IPS-NIHi7 (cell line): ENCODE measurements at regions not wholly inside any gene's neighbourhood (a gene's known extent, or its start where the extent isn't known, plus 50 kb on each side); places are given as distances from the start of the nearest gene placed in this dataset.

ENCODE experiments used
- DNase-seq: peaks from one replicate; pipeline ENCODE4 v3.0.0; 2012; ENCODE audit warnings: mixed read lengths; ENCODE audit errors: extremely low spot score

DNA sequence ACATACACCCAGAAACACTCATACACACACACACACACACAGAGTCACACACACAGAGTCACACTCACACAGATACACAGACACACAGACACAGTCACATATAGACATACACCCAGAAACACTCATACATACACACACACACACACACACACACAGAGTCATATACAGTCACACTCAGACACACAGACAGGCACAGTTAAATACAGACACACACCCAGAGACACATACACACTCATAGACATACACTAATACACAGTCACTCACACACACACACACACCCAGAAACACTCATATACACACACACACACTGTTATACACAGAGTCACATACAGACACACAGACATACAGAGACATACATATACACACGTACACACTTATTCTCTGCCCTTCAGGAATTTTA lies 250.9 kb downstream of the QKI start:
- DNase-seq, result no peak

DNA sequence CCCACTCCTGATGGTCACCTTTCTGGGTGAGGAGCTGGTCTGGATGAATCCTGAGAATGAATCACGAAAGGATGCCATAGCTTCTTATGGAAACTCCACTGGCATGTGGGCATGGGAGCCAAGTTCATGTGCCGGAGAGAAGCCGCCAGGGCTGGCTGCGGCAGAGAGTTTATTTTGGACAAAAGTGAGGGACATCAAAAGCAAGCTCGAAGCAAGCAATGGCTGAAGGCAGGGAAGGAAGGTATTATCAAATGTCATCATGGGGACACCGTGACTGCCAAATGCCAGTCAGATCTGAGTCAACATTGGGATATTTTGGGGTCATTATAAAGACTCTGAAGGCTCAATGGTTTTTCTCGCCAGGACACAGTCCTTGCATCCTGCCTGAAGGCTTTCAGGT lies 249.1 kb downstream of the QKI start:
- DNase-seq, result no peak

DNA sequence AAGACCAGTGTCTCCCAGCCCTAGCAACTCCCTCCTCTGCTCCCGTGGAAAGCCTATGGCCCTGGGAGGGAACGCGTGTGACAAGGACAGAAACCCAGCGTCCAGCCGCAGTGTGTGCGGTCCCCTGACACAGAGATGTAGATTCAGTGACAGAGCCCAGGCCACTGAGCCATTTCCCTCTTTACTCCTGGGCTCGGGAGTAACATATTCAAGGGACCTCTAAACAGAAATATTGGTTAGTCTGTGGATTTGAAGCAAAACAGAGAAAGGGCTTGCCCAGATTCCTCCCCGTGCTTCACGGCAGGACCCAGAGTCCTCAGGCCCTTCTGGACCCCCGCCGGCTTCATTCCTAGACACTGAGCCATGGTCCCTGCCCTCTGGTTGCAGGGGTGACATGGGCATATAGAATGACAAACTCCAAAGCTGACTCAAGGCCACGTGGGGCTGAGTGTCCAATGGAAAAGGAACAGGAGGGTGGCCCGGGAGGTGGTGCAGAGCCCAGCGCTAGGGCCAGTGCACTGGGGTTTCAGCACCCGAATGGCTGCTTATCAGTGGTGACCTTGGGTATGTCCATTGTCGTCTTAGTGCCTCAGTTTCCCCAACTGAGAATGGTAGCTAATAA lies 248.2 kb downstream of the QKI start:
- DNase-seq, result no peak

DNA sequence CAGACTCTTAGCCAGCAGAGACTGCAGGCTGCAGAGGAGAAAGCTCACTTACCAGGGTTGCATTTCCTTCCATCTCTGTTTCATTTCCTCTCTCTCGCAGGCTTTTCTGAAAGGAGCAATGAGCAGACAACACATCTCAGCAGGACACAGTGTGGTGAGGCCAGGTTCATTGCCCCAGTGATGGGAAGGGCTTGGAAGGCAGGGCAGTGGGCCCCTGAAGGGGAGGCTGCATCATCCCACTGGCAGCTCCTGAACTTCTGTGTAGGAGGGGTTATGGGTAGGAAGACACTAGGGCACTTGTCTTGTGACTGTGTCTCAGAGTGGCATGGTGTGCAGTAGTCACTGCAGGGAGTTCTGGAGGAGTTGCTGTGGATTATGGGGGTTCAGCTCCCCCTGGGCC lies 246.8 kb downstream of the QKI start:
- no peak for DNase-seq

DNA sequence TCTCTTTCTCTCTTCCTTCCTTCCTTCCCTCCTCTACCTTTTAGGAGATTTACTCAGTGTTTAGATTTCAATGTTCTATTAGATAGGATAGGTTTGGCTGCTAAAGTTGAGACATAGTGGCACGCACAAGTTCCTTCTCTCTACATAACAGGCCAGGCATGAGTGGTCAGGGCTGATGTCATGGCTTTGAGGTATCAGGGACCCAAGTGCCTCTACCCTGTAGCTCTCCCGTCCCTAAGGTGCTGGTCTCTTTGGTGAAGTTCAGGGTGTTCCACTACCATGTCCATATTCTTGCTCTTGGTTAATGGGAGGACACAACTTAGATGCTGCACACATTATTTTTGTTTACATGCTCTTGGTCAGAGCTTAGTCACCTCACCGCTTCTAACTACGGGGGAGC lies 245.3 kb downstream of the QKI start:
- DNase-seq, result no peak

GRCh38 chr6:163655217-163656121 lies 241.0 kb downstream of the QKI start:
- no peak for DNase-seq

GRCh38 chr6:163651915-163652668 lies 237.6 kb downstream of the QKI start:
- no peak for DNase-seq

DNA sequence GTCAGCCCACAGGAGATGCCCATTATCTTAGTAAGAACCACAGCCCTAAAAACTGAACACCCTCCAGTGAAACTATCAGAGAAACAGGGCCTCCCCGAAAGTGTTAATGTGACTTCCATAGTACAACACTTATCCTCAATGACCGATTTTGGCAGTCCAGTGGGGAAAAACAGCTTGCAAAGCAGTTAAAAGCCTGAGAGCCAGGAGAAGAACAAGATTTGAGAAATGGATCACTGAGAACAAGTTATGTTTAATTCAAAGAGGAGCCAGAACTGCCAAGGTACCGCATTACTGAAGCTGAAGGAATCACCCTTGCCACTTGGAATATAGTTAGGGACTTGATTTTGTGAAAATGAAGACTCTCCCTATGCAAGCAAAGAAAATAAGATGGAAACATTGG lies 236.9 kb downstream of the QKI start:
- DNase-seq, result no peak

DNA sequence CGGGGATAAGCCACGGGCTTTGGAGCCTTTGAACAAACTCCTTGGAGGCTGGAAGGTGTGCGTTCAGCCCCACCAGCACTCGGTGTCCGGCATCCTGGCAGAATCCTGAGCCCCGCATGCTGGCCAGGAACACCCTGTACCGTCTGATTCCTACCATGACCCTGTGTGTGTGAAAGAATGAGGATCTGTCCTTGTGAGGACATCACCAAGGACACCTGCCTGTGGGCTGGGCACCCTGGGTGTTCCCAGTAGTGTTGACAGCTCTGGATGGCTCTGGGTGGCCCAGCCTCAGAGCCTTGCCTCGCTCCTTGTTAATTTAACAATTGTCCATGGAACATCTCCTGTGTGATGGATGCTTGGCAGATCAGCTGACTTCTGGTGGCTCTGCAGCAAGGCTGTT lies 234.3 kb downstream of the QKI start:
- no peak for DNase-seq

GRCh38 chr6:163647624-163648023 lies 233.1 kb downstream of the QKI start:
- no peak for DNase-seq

GRCh38 chr6:163646866-163647265 lies 232.3 kb downstream of the QKI start:
- no peak for DNase-seq

GRCh38 chr6:163646133-163646532 lies 231.6 kb downstream of the QKI start:
- no peak for DNase-seq

DNA sequence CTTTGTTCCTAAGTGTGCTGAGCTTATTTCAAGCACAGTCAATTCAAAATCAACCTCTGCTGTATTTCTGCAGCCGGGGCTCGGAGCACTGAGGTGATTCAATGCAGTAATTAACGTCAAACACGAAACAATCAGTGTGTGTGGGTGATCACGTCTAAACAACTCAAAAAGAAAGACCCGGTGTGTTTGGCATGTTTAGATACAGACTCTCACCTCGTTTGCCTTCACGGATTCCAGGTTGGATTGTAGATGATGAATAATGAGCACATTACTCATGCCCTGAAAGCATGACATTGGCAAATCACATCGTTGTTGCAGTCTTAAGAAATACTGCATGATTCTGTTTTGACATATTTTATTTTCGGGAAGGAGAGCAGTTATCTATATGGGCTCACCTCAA lies 231.0 kb downstream of the QKI start:
- DNase-seq, result no peak

- DNase-seq, result no peak
These were observed 229.3 kb downstream of the QKI start for GRCh38 chr6:163643866-163644265.

DNA sequence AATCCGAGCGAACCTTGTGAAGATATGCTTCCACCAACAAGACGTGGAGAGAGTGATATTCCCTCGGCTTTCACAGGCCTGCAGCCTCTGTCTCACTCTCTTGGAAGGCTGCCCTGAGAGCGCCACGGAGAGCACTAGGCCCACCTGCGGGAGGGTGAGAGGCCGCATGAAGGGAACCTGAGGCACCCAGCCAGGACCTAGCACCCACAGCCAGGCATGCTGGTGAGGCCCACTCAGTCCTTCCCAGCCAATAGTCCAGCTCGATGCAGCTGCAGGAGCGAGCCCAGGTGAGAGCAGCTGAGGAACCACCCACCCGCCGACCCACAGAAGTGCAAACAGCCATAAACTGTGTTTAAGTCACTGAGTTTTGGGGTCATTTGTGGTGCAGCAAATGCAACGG lies 227.2 kb downstream of the QKI start:
- DNase-seq, result no peak

DNA sequence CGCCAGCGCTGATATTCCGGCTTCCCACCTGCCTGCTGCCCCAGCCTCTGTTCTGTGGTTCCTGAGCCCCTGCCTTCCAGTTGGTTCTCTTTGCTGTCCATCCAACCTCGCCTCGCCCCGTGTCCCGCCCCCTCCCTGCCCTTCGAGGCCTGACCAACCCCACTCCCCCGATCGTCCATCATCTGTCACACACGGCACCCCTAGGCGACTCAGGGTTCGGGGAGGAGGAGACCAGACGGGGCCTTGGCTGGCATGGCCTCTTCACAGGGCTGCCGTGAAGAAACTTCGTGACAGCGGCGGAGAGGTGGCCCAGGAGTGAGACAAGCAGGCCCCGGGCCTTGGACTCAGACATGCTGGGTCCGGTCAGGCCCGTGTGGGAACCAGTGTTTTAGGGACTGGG lies 226.1 kb downstream of the QKI start:
- no peak for DNase-seq

DNA sequence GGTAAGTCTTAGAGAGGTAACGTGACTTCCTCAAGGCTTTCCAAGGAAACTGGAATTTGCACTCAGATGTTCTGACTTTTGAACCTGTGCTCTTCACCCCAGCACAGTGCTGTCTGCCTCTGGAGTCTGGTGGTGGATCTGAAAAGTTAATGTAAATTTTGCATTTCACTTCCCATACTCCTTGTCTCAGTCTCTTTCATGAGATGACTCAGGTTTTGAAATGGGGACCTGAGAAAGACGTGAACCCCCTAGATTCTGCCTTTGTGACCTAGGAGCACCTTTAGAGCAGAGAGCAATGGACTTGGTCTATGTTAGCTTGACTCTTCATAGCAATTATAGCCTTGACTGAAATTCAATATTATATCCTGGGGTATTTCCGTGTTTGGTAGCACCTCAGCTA lies 223.0 kb downstream of the QKI start:
- DNase-seq, result no peak

GRCh38 chr6:163635731-163636364 lies 221.3 kb downstream of the QKI start:
- no peak for DNase-seq

DNA sequence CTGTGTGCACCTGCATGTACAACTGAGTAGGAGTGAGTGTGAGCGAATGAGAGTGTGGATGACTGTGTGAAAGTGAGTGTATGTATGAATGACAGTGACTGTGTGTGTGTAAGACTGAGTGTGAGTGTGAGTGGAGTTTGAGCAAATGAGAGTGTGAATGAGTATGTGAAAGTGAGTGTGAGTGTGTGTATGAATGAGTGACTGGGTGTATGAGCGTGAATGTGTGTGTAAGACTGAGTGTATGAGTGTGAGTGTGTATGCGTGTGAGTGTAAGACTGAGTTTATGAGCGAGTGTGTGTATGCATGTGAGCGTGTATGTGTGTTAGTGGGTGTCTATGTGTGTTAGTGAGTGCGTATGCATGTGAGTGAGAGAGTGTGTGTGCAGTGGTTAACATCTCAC lies 220.8 kb downstream of the QKI start:
- DNase-seq, result no peak

GRCh38 chr6:163634211-163635171 lies 220.0 kb downstream of the QKI start:
- peak; percentile 31 for DNase-seq

GRCh38 chr6:163630991-163631390 lies 216.5 kb downstream of the QKI start:
- DNase-seq, result no peak
